Hepatocyte (in vitro differentiated cells): ENCODE measurements at regions not wholly inside any gene's neighbourhood (a gene's known extent, or its start where the extent isn't known, plus 50 kb on each side); places are given as distances from the start of the nearest gene placed in this dataset.
A peak's percentile ranks its signal among the peaks of the same experiment; 100 is the strongest.

Source experiments
- DNase-seq: peaks from one replicate; pipeline ENCODE4 v3.0.0-alpha.2; 2016; ENCODE audit warnings: low spot score
- H2AFZ ChIP-seq: fragments of 200-600 bp; sonication (generic); 2 replicates; pipeline ENCODE4 v1.6.0; 2016; ENCODE audit warnings: antibody characterized with exemption, mild to moderate bottlenecking
- H3K27ac ChIP-seq: fragments of 200-600 bp; sonication (generic); 2 replicates; pipeline ENCODE4 v1.5.1; 2016; ENCODE audit warnings: mild to moderate bottlenecking
- H3K27me3 ChIP-seq: fragments of 200-600 bp; sonication (generic); 2 replicates; pipeline ENCODE4 v1.6.1; 2016
- H3K36me3 ChIP-seq: fragments of 200-600 bp; sonication (generic); replicated peaks from 2 replicates; pipeline ENCODE4 v1.5.1; 2016; ENCODE audit warnings: low read depth; ENCODE audit not compliant: insufficient read depth
- H3K4me1 ChIP-seq: fragments of 200-600 bp; sonication (generic); 2 replicates; pipeline ENCODE4 v1.5.1; 2016; ENCODE audit warnings: mild to moderate bottlenecking, moderate library complexity; ENCODE audit not compliant: insufficient read depth
- H3K4me2 ChIP-seq: fragments of 200-600 bp; sonication (generic); 2 replicates; pipeline ENCODE4 v1.6.0; 2016
- H3K4me3 ChIP-seq: fragments of 200-600 bp; sonication (generic); 2 replicates; pipeline ENCODE4 v1.5.1; 2016; ENCODE audit warnings: mild to moderate bottlenecking
- H3K79me2 ChIP-seq: fragments of 200-600 bp; sonication (generic); 2 replicates; pipeline ENCODE4 v1.6.0; 2017; ENCODE audit warnings: mild to moderate bottlenecking
- H3K9me2 ChIP-seq: fragments of 200-600 bp; sonication (generic); replicated peaks from 2 replicates; pipeline ENCODE4 v1.6.0; 2017; ENCODE audit warnings: mild to moderate bottlenecking; ENCODE audit not compliant: insufficient read depth
- H3K9me3 ChIP-seq: fragments of 200-600 bp; sonication (generic); 2 replicates; pipeline ENCODE4 v1.5.1; 2016; ENCODE audit warnings: low read depth, mild to moderate bottlenecking
- H4K20me1 ChIP-seq: fragments of 200-600 bp; sonication (generic); 2 replicates; pipeline ENCODE4 v1.6.0; 2016; ENCODE audit warnings: mild to moderate bottlenecking; ENCODE audit not compliant: insufficient read depth, poor library complexity, severe bottlenecking
- CTCF ChIP-seq: fragments of 200-600 bp; sonication (generic); IDR thresholded peaks from 2 replicates; pipeline ENCODE4 v1.5.1; 2016; ENCODE audit warnings: antibody characterized with exemption, mild to moderate bottlenecking; ENCODE audit not compliant: poor library complexity
- EZH2 ChIP-seq: fragments of 200-600 bp; sonication (generic); IDR thresholded peaks from 2 replicates; pipeline ENCODE4 v1.6.1; 2016; ENCODE audit warnings: antibody characterized with exemption, mild to moderate bottlenecking, borderline replicate concordance
- EZH2phosphoT487 ChIP-seq: fragments of 200-600 bp; sonication (generic); IDR thresholded peaks from one replicate; pipeline ENCODE4 v1.6.1; 2018; ENCODE audit warnings: antibody characterized with exemption, mild to moderate bottlenecking, low read depth, moderate library complexity; ENCODE audit not compliant: unreplicated experiment, severe bottlenecking
- WGBS: methylation state at CpG from one replicate; pipeline ENCODE4 v1.1.6; 2016; ENCODE audit warnings: low lambda C conversion rate; ENCODE audit errors: missing lambda C conversion rate; 5-methylcytosine and 5-hydroxymethylcytosine counted together

- H3K36me3 ChIP-seq = no peaks in the 10 kb centered on the region
- H3K4me1 ChIP-seq = peaks cover 6% of the 10 kb centered on the region
- no peaks in the 10 kb centered on the region for H3K9me2 ChIP-seq
- no peak overlapping the region for H2AFZ ChIP-seq
- H3K9me3 ChIP-seq = no peaks in the 10 kb centered on the region
- peak overlapping the region; percentile 26 for H3K4me2 ChIP-seq
- H3K27ac ChIP-seq = no peak overlapping the region
- peak; percentile 27 for DNase-seq
- no peaks in the 10 kb centered on the region for H3K79me2 ChIP-seq
- no peaks in the 10 kb centered on the region for H4K20me1 ChIP-seq
- no peaks in the 10 kb centered on the region for H3K27me3 ChIP-seq
- 65% methylated on average over 7 of the region's 7 CpGs for WGBS
- TF ChIP-seq EZH2 (no peak), CTCF (no peak), EZH2phosphoT487 (no peak)
- no peak overlapping the region for H3K4me3 ChIP-seq
Observed at GRCh38 chr12:23236066-23236780, 611.3 kb downstream of the ETNK1 start.

GRCh38 chr12:23236811-23237210, 611.8 kb downstream of the ETNK1 start:
- Histone ChIP-seq H3K79me2 (no peaks in the 10 kb centered on the region), H3K27ac (no peak overlapping the region), H3K4me2 (no peak overlapping the region), H3K27me3 (no peaks in the 10 kb centered on the region), H3K9me2 (no peaks in the 10 kb centered on the region), H4K20me1 (no peaks in the 10 kb centered on the region), H3K4me3 (no peak overlapping the region), H3K4me1 (peaks cover 6% of the 10 kb centered on the region), H2AFZ (no peak overlapping the region), H3K36me3 (no peaks in the 10 kb centered on the region), H3K9me3 (no peaks in the 10 kb centered on the region)
- TF ChIP-seq EZH2 (no peak), EZH2phosphoT487 (no peak), CTCF (no peak)
- 92% methylated on average over 1 of the region's 1 CpG for WGBS
- DNase-seq = no peak

- Histone ChIP-seq H3K27ac (no peak overlapping the region), H3K79me2 (no peaks in the 10 kb centered on the region), H4K20me1 (no peaks in the 10 kb centered on the region), H3K4me1 (peaks cover 6% of the 10 kb centered on the region), H3K9me2 (no peaks in the 10 kb centered on the region), H2AFZ (no peak overlapping the region), H3K27me3 (no peaks in the 10 kb centered on the region), H3K9me3 (no peaks in the 10 kb centered on the region), H3K36me3 (no peaks in the 10 kb centered on the region), H3K4me3 (no peak overlapping the region), H3K4me2 (no peak overlapping the region)
- TF ChIP-seq EZH2 = no peak
- no peak for TF ChIP-seq CTCF
- TF ChIP-seq EZH2phosphoT487 = no peak
- no peak for DNase-seq
- 73% methylated on average over 3 of the region's 3 CpGs for WGBS
Observed at GRCh38 chr12:23238190-23238589, 613.2 kb downstream of the ETNK1 start.
